ENCODE measurements at regions not wholly inside any gene's neighbourhood (a gene's known extent, or its start where the extent isn't known, plus 50 kb on each side); places are given as distances from the start of the nearest gene placed in this dataset.

- H2BK5ac ChIP-seq (ENCODE audit: low read depth, low read length, poor library complexity, severe bottlenecking): no peak overlapping the region
- H3K4me1 ChIP-seq (ENCODE audit: control insufficient read depth, insufficient read depth, low read length): no peaks in the 10 kb centered on the region
- H3K4me2 ChIP-seq (ENCODE audit: low read depth, low read length): no peak overlapping the region
- ChIA-PET CTCF (no interaction called here), POLR2A (ENCODE audit: unreplicated experiment) (no interaction called here)
- H2BK15ac ChIP-seq (ENCODE audit: low read depth, low read length): no peak overlapping the region
- no peaks in the 10 kb centered on the region for H3K9me1 ChIP-seq (ENCODE audit: insufficient read depth, low read length)
- no peaks in the 10 kb centered on the region for H3K27me3 ChIP-seq (ENCODE audit: control insufficient read depth, insufficient read depth, low read length)
- H3K18ac ChIP-seq (ENCODE audit: low read depth, low read length): no peak overlapping the region
- H2BK20ac ChIP-seq (ENCODE audit: low read depth, low read length): no peak overlapping the region
- intact Hi-C loops (cut with micrococcal nuclease): no loop called here
- no peak overlapping the region for H3K14ac ChIP-seq (replicated peaks; ENCODE audit: low read depth, low read length)
- no peak overlapping the region for H2AK5ac ChIP-seq (ENCODE audit: low read depth, low read length)
- BruUV-seq (replicated peaks): no TSS peak
- H3K4me3 ChIP-seq (ENCODE audit: insufficient read depth, low read depth, low read length): no peak overlapping the region
- H2BK120ac ChIP-seq (ENCODE audit: low read depth, low read length): no peak overlapping the region
- no peaks in the 10 kb centered on the region for H3K36me3 ChIP-seq (ENCODE audit: control insufficient read depth, insufficient read depth, low read length)
- H3K9ac ChIP-seq (ENCODE audit: low read depth, low read length): no peak overlapping the region
- H4K8ac ChIP-seq (ENCODE audit: low read depth in 2 of 2, low read length in 2 of 2): no peak overlapping the region
- dilution Hi-C loops (cut with HindIII; ENCODE audit: low sequenced_read_pairs, unreplicated experiment): no loop called here
- no peak for DNase-seq
- no peak overlapping the region for H3K27ac ChIP-seq (ENCODE audit: insufficient read depth, low read length)
- 69% methylated on average over 3 of the region's 9 CpGs; no CpG with 5 or more reads in 1 of the 2 experiments for WGBS, 2 experiments (ENCODE audit: extremely low coverage in 2 of 2, insufficient read length in 1 of 2)
- no peaks in the 10 kb centered on the region; the same call in 1 of the 2 replicates for H3K9me3 ChIP-seq (ENCODE audit: control insufficient read depth, insufficient read depth, low read length)
- H3K4ac ChIP-seq (ENCODE audit: low read depth, low read length): no peak overlapping the region
- H2AFZ ChIP-seq (replicated peaks; ENCODE audit: low read length, poor library complexity): no peak overlapping the region
- no peaks in the 10 kb centered on the region for H4K20me1 ChIP-seq (ENCODE audit: insufficient read depth, low read length)
- in situ Hi-C loops (cut with MboI; ENCODE audit: low sequenced_read_pairs): no loop called here
- no peak overlapping the region for H3K23ac ChIP-seq (ENCODE audit: low read depth, low read length)
- H3K79me1 ChIP-seq (ENCODE audit: low read depth in 1 of 2, low read length in 2 of 2): no peaks in the 10 kb centered on the region
- no peak overlapping the region for H3K56ac ChIP-seq (ENCODE audit: extremely low read depth, insufficient read depth, low read length)
- no peak for ATAC-seq (ENCODE audit: low read depth)
- no peak overlapping the region for H4K91ac ChIP-seq (ENCODE audit: insufficient read depth, low read depth, low read length)
- no peak overlapping the region for H4K5ac ChIP-seq (ENCODE audit: low read depth, low read length)
- H2AK9ac ChIP-seq (replicated peaks; ENCODE audit: low read depth, low read length, poor library complexity): no peak overlapping the region
- TF ChIP-seq POLR2A (IDR thresholded peaks at IDR 0.05; ENCODE audit: low read depth, low read length) (no peak), CEBPB (IDR thresholded peaks at IDR 0.05; ENCODE audit: low read depth, low read length) (no peak), BHLHE40 (IDR thresholded peaks at IDR 0.05; ENCODE audit: low read depth, low read length) (no peak), RFX5 (IDR thresholded peaks at IDR 0.05; ENCODE audit: low read depth, low read length) (no peak), MXI1 (IDR thresholded peaks at IDR 0.05; ENCODE audit: borderline replicate concordance, low read depth, low read length) (no peak), SMC3 (IDR thresholded peaks at IDR 0.05; ENCODE audit: low read depth, low read length) (no peak), NFE2L2 (IDR thresholded peaks at IDR 0.05; ENCODE audit: low read depth, low read length) (no peak), CHD1 (IDR thresholded peaks at IDR 0.05; ENCODE audit: low read depth, low read length) (no peak), ELK1 (IDR thresholded peaks at IDR 0.05; ENCODE audit: borderline replicate concordance, low read depth, low read length) (no peak), USF2 (IDR thresholded peaks at IDR 0.05; ENCODE audit: low read depth, low read length) (no peak), RAD21 (IDR thresholded peaks at IDR 0.05; ENCODE audit: low read length) (no peak), MAFK (IDR thresholded peaks at IDR 0.05; ENCODE audit: low read depth, low read length) (no peak), MAZ (IDR thresholded peaks at IDR 0.05; ENCODE audit: borderline replicate concordance, low read depth, low read length) (no peak), CTCF (conservative IDR thresholded peaks at IDR 0.05; ENCODE audit: low read depth, low read length) (no peak), FOS (IDR thresholded peaks at IDR 0.05; ENCODE audit: low read depth, low read length) (no peak)
Measured at GRCh38 chr6:21967056-21967974, 329.5 kb downstream of the PRL start.
